Fibroblast of the conjunctiva (primary cell): ENCODE measurements at regions not wholly inside any gene's neighbourhood (a gene's known extent, or its start where the extent isn't known, plus 50 kb on each side); places are given as distances from the start of the nearest gene placed in this dataset.
A peak's percentile ranks its signal among the peaks of the same experiment; 100 is the strongest.
"Not testable (repeated sequence)": the region's sequence is repeated elsewhere in the genome, so short reads cannot be mapped to it uniquely, and the experiment has no call there.

Experiments
- DNase-seq: peaks from one replicate; pipeline ENCODE4 v3.0.0-alpha.2; 2010; ENCODE audit warnings: low read depth

DNA sequence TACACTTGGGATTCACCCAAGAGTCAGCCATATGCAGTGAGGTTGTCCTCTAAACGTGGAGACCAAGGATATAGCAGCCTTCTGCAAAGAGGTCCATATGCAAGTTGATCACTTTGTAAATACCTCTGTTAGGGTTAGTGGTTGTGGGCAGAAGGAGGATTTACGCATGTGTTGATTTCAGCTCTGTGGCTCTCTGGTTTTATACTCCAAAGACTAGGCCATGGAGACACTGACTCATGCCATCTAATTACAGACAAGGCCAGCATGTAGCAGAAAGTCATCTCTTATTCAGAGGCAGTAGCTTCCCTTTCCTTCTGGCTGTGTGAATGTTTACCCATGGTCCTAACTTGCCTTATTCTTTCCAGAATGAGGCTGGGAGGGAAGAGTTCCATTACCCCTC, 140.9 kb upstream of the GOLGA6L4 start:
- DNase-seq: not testable (repeated sequence)

DNA sequence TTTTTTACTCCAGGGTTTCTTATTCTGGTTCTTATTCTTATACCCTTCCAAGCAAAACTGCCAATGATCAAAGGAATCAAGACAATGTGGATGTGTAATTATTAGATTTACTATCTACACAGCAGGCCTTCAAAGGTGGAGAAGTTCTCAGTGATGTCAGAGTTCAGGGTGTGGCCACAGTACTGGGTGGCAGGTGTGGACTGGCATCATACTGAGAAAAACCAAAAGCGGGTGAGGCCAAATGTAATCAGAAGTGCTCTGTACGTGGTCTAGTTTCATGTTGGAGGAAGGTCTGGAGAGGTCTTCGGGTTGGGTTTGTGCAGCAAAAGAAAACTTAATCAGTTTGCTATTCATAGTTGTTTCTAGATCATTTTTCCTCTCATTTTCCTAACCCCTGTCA, 138.5 kb upstream of the GOLGA6L4 start:
- DNase-seq: not testable (repeated sequence)

DNA sequence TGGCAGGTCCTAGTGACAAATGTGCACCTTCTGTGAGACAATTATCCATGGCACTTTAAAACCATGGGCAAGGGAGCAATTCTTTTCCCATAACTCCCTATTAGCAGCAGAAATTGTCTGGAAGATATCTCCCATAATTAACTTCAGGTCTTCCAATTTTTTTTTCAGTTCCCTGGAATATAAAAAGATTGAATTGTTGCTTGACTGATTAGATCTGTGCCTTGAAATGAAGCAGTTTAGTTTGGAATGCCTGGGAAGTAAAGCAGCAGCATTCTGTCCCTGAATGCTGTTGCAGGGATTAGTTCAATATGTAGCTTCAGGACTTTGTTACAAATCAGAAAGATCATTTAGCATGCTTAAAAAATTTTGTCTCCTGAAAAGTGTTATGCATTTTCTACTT, 137.0 kb upstream of the GOLGA6L4 start:
- no peak for DNase-seq

GRCh38 chr15:84099181-84099580, 136.4 kb upstream of the GOLGA6L4 start:
- DNase-seq: no peak

GRCh38 chr15:84103345-84103744, 132.2 kb upstream of the GOLGA6L4 start:
- no peak for DNase-seq

DNA sequence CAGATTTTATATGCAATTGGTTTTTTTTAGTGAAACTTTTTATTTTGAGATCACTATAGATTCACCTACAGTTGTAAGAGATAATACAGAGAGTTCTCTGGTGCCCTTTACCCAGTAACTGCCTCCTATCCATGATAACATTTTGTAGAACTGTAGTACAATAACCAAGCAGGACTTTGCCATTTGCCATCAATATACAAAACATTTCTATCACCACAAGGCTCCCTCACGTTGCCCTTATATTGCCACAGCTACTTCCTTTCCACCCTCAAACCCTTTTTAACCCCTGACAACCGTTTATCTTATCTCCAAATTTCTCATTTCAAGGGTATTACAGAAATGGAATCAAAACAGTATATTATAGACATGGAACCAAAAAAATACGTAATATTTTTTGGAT, 130.7 kb upstream of the GOLGA6L4 start:
- DNase-seq: no peak

DNA sequence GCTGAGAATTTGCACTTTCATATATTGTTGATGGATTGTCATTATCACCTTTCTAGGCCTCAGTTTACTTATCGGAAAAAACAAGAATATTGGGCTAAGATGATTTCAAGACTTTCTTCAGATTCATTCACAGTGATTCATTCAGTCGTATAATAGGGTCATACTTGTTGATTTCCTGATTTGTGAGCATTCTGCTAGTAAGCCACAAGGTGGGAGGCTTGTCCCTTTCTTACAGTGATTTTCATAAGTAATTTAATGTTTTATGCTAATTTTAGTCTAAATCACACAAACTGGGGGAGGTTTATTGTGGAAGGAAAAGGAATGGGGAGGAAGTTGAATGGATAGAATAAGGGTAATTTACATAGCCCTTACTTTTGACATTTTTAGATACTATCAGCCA, 126.8 kb upstream of the GOLGA6L4 start:
- DNase-seq: peak; percentile 20

- DNase-seq: no peak
Observed at GRCh38 chr15:84111575-84111974, 124.0 kb upstream of the GOLGA6L4 start.

- DNase-seq: no peak
Observed at GRCh38 chr15:84112025-84112424, 123.5 kb upstream of the GOLGA6L4 start.

DNA sequence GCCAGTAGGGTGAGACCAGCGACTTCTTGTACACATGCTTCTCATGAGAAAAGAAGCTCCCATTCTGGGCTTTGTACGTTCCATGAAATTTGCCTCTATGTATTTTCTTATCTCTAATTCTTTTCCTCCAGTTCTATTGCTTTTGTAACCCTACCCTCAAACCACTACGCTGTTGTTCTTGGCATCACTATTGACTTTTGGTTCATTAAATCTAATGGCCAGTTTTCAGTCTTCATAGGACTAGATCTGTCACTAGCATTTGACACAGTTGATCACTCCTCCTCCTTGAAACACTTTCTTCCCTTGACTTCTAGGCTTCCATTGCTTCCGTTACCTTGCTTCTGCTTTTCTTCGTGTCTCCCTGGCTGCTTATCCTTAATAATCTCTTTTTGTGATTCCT, 121.7 kb upstream of the GOLGA6L4 start:
- no peak for DNase-seq

DNA sequence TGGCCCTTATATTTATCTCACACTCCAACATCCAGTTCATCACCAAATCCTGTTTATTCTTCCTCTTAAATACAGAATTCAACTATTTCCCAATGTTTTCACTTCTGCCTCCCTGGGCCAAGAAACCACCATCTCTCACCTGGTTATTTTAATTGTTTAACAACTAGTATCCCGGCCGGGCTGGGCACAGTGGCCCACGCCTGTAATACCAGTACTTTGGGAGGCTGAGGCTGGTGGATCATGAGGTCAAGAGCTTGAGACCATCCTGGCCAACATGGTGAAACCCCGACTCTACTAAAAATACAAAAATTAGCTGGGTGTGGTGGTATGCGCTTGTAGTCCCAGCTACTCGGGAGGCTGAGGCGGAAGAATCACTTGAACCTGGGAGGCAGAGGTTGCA, 120.9 kb upstream of the GOLGA6L4 start:
- DNase-seq: not testable (repeated sequence)

DNA sequence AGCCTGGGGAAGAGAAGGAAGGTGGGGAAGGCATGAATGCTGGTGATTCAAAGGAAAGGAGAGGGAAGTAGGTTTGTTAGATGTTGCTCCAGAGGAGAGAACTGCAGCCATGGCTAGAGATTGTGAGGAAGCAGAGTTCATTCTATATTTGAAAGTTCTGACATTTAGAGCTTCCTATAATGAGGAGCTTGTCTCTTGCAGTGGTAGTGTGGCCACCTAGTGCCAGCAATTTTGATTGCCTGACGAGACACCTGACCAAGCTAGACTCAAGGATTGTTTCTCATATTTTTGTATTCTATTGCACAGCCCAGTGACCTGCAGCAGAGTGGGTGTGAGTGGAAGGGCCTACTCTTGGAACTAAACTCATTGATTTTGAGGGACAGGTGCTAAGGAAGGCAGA, 116.2 kb upstream of the GOLGA6L4 start:
- DNase-seq: not testable (repeated sequence)

DNA sequence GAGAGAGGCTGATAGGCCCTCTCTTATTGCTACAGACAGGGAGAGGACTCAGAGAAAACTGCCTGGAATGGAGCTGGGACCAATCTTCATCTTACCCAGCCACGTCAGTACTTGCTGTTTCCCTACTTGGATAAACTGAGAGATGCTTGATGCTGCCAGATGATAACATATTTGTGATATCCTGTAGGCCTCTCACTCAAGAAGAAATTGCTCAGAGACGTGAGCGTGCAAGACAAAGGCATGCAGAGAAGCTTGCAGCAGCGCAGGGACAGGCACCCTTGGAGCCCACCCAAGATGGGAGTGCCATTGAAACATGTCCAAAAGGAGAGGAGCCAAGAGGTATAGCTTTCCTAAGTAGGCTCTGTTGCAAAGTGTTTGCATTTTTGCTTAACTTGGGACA, 114.7 kb upstream of the GOLGA6L4 start:
- not testable (repeated sequence) for DNase-seq

- DNase-seq: not testable (repeated sequence)
Observed at GRCh38 chr15:84128706-84129105, 106.9 kb upstream of the GOLGA6L4 start.

DNA sequence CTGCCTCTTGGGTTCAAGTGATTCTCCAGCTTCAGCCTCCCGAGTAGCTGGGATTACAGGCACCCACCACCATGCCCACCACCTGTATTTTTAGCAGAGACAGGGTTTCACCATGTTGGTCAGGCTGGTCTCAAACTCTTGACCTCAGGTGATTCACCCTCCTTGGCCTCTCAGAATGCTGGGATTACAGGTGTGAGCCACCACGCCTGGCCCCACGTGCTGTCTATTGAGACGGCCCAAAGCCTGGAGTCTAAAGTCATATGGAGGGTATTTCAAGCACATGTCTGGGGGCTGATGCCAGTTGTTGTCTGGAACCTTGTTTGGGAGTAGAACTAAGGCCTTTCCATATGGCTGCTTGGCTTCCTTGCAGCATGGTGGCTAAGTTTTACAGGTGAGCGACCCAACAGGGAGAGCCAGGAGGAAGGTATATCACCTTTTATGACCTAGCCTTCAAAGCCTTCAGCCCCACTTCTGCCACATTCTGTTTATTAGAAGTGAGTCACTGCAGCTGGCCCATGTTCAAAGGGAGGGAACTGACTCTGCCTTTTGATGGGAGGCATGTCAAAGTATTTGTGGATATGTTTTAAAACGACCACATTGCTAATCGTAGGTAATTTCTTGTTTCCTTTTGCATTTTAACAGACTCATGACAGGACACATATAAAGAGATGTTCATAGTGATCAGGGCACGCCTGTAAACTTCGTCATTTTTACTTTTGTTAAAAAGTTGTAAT, 105.3 kb upstream of the GOLGA6L4 start:
- not testable (repeated sequence) for DNase-seq

DNA sequence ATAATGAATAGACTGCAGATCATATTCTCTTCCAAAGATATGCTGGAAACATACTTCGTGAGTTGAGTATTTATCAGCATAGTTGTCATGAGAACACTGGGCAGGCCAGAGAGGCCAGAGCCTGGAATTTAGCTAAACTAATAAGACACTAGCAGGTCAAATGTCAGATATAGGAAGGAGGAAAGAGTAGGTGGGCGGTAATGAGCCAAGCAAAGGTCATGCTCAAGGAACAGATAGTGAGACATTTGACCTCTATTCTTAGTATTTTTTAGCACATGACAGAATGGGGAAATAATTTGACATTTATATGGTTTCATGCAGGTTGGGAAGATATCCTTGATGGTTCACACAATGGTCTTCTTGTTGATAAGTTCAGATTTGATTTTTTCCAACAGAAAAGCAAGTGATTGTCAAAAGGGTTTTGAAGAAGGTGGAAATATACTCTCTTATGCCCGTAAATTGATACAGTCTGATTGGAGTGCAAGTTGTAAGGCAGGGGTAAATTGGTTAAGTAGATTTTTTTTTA, 99.6 kb upstream of the GOLGA6L4 start:
- not testable (repeated sequence) for DNase-seq

DNA sequence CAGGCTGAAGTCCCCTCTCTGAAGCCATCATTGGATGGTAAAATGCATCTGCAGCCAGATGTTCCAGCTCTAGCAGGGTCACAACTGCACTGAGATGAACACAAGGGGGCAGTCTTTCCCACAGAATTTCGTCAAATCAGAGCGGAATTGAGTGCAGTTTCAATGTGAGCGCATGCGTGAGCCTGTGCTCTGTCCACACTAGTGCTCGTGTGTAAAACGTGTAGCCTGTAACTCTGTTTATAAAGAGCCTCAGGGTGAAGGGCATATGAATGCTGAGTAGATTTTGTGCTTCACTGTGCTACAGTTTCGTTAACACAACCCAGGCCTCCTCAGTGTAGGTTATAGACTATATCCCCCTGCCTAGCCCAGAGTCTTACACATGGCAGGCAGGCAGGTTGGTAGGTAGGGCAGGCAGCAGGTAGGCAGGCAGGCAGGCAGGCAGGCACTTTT, 92.7 kb upstream of the GOLGA6L4 start:
- peak; percentile 78 for DNase-seq

GRCh38 chr15:84143753-84144314, 91.7 kb upstream of the GOLGA6L4 start:
- no peak for DNase-seq

DNA sequence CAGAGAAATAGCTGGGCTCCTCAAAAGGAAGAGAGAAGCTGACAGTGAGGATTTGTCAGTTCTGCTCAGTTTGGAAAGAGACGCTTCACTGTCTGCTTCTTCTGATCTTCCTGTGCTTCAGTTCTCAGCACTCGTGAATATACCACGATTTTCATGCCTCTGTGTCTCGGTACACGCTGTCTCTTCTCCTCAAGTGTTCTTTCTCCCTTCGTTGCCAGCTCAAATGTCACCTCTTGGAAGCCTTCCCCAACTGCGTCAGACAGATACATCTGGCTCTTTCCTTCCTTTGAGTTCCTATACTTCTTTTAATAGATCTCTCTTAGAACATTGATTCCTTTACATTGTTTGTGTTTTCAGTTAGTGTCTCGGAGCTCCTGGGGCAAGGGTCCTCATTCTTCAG, 90.6 kb upstream of the GOLGA6L4 start:
- DNase-seq: not testable (repeated sequence)

GRCh38 chr15:84146299-84146698, 89.3 kb upstream of the GOLGA6L4 start:
- not testable (repeated sequence) for DNase-seq

GRCh38 chr15:84147307-84147706, 88.3 kb upstream of the GOLGA6L4 start:
- not testable (repeated sequence) for DNase-seq

GRCh38 chr15:84151205-84151931, 84.2 kb upstream of the GOLGA6L4 start:
- no peak for DNase-seq
